Activated naive CD4-positive, alpha-beta T cell treated with anti-CD3 and anti-CD28 coated beads, Interleukin-2, amount 50 U/mL, for 24 hours (primary cell): ENCODE measurements at regions not wholly inside any gene's neighbourhood (a gene's known extent, or its start where the extent isn't known, plus 50 kb on each side); places are given as distances from the start of the nearest gene placed in this dataset.

ENCODE experiments used
- H3K27ac Mint-ChIP-seq: one replicate; pipeline ENCODE4 v1.8.0; 2021; ENCODE audit warnings: mild to moderate bottlenecking, mixed read lengths
- H3K27me3 Mint-ChIP-seq: one replicate; pipeline ENCODE4 v1.8.0; 2021; ENCODE audit warnings: mixed read lengths
- H3K36me3 Mint-ChIP-seq: one replicate; pipeline ENCODE4 v1.8.0; 2021; ENCODE audit warnings: mixed read lengths
- H3K4me1 Mint-ChIP-seq: one replicate; pipeline ENCODE4 v1.8.0; 2021; ENCODE audit warnings: mixed read lengths
- H3K4me3 Mint-ChIP-seq: one replicate; pipeline ENCODE4 v1.8.0; 2021; ENCODE audit warnings: mild to moderate bottlenecking, mixed read lengths
- H3K9me3 Mint-ChIP-seq: one replicate; pipeline ENCODE4 v1.8.0; 2021; ENCODE audit warnings: mixed read lengths

DNA sequence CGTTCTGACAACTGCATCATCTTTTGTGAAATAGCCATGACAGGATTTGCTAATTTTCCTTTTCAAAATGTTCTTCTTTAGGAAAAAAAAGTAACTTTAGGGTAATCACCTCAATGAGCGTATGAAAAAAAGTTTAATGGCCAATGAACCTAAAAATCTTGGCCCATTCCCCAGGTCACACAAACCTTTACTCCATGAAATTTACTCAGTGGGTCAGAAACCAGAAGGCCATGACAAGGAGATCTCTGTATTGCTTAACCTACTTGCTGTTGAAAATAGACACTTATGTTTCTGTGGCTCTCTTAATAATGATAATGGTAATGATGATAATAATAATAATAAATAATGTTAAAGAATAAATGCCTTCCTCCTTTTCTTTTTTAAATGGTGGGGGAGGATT is 180.8 kb upstream of the IRX3 start:
- H3K27ac Mint-ChIP-seq = no peak overlapping the region
- no peaks in the 10 kb centered on the region for H3K4me1 Mint-ChIP-seq

DNA sequence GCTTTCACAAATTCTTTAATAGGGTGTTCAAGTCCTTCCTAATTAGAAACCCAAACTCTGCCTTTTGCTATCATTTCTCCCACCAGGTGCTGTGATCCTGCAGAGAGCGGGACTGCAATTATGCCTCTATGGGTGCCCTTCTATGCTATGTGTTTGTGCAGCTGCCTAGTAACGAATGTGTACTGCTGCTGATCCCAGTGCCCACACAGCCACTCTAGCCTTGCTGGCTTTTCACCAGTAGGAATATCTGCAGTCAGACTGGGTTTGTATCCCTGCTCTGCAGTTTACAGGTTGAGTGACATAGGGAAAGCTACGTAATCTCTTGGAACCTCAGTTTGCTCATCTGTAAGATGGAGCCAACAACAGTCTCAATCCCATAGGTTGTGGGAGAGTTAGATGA is 179.6 kb upstream of the IRX3 start:
- Mint-ChIP-seq H3K36me3 (no peaks in the 10 kb centered on the region), H3K9me3 (peaks cover 22% of the 10 kb centered on the region), H3K27ac (no peak overlapping the region), H3K4me1 (no peaks in the 10 kb centered on the region), H3K27me3 (peaks cover 6% of the 10 kb centered on the region), H3K4me3 (no peak overlapping the region)

More for the DNA sequence above, 180.8 kb upstream of the IRX3 start:
- peaks cover 22% of the 10 kb centered on the region for H3K9me3 Mint-ChIP-seq
- peaks cover 6% of the 10 kb centered on the region for H3K27me3 Mint-ChIP-seq
- no peak overlapping the region for H3K4me3 Mint-ChIP-seq
- no peaks in the 10 kb centered on the region for H3K36me3 Mint-ChIP-seq

DNA sequence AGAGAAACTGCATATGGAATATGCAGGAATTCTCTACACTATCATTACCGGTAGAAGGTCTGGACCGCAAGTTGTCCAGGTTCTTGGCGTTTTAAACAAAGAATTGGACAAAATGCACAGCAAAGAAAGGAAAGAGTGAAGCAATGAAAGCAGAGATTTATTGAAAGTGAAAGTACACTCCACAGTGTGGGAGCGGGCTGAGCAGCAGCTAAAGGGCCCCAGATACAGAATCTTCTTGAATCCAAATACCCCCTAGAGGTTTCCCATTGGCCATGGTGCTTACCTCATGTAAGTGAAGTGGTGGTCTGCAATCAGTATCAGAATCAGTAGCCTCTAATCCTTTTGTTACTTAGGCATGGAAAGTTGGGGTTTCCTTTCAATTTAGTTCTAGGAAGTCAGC is 178.5 kb upstream of the IRX3 start:
- H3K27me3 Mint-ChIP-seq = peaks cover 6% of the 10 kb centered on the region
- no peak overlapping the region for H3K4me3 Mint-ChIP-seq
- H3K27ac Mint-ChIP-seq = no peak overlapping the region
- H3K4me1 Mint-ChIP-seq = no peaks in the 10 kb centered on the region
- H3K36me3 Mint-ChIP-seq = no peaks in the 10 kb centered on the region
- peaks cover 22% of the 10 kb centered on the region for H3K9me3 Mint-ChIP-seq

DNA sequence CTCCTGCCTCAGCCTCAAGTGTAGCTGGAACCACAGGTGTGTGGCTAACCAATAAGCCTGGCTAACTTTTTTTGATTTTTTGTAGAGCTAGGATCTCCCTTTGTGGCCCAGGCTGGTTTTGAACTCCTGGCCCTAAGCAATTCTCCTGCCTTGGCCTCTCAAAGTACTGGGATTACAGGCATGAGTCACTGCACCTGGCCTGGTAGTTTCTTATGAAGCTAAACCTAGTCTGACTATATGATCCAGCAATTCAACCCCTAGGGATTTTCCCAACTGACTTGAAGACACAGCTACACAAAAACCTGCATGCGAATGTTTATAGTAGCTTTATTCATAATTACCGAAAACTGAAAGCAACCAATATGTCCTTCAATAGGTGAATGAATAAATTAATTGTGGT is 176.2 kb upstream of the IRX3 start:
- Mint-ChIP-seq H3K27ac (no peak overlapping the region), H3K27me3 (peaks cover 3% of the 10 kb centered on the region), H3K9me3 (peaks cover 22% of the 10 kb centered on the region), H3K36me3 (no peaks in the 10 kb centered on the region), H3K4me3 (no peak overlapping the region), H3K4me1 (no peaks in the 10 kb centered on the region)

DNA sequence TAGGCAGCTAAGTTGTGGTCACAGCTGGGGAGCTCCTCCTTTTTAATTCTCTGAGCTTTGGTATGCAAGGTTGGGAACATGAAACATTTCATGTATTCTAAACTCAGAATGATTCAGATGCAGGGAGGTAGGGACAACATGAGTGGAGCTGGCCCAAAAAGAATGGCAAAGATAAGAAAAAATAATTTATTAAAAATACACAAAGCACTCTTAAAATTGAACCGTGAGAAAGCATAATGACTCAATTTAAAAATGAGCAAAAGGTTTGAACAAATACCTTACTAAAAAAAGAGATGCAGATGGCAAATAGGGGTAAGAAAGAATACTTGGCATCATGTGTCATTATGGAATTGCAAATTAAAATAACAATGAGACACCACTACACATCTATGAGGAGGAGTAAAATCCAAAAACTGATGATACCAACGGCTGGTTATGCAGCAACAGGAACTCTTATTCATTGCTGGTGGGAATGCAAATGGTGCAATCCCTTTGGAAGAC is 175.6 kb upstream of the IRX3 start:
- Mint-ChIP-seq H3K27ac (no peak overlapping the region), H3K36me3 (no peaks in the 10 kb centered on the region), H3K4me1 (no peaks in the 10 kb centered on the region), H3K4me3 (no peak overlapping the region), H3K9me3 (peaks cover 22% of the 10 kb centered on the region), H3K27me3 (peaks cover 3% of the 10 kb centered on the region)

DNA sequence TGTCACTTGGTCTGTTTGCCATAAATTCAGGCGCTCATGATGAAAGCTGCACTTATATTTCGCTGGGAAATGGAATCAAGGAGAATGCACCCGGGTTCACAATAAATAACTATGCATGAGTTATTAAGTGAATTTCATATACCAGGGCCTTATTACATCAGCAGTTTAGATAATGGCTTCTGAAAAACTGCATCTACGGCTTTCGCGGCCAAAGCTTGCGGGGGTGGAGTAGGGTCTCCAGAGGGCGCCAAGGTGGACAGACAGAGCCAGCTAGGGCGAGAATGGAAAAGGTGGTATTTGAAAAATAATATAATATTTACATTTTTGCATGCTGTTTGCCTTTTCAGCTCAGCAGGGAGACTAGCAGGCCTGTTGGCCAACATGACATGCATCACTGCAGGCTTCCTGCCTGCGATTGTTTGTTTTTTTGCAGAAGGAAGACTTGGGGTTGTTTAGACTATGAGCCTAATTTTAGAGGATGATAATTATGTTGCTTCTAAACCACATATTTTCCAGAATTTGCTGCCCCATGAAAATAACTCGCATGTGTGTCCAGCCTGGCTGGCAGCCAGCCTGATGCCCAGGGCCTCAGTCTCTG is 173.8 kb upstream of the IRX3 start:
- Mint-ChIP-seq H3K36me3 (no peaks in the 10 kb centered on the region), H3K27me3 (peaks cover 4% of the 10 kb centered on the region), H3K9me3 (peaks cover 22% of the 10 kb centered on the region), H3K4me3 (no peak overlapping the region), H3K4me1 (no peaks in the 10 kb centered on the region), H3K27ac (no peak overlapping the region)

DNA sequence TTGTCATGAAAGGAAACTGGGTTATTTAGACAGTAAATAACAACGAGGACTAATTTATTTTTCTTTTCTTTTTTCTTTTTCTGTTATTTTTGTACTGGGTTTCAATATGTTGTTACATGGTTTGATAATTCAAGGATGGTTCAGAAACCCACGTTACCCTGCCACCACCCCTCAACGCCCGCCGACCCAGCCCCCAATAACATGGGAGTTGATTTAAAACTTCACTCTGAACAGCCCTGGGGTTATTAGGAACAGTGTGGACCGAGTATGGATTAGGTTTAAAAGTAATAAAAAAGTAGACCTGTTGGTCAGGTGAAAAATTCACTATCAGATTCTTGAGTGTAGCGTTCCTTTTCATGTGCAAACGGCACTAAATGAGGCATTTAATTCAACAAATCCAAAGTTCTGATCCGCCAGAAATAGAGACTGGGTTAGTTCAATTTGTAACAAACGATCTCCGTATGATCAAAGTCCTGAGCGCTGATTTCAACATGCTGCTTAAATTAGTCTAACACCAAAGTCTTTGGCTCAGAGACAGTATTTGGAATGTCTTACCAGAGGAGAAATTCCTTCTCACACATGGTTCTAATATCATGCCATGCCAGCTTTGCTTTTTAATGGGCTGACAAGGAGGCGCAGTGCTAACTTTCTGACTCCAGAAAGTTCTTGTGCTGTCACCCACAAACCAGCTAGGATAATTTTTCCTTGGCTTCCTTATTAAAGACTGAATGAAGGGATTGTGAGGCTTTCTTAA is 173.1 kb upstream of the IRX3 start:
- no peak overlapping the region for H3K27ac Mint-ChIP-seq
- H3K36me3 Mint-ChIP-seq = no peaks in the 10 kb centered on the region
- H3K4me1 Mint-ChIP-seq = no peaks in the 10 kb centered on the region
- H3K9me3 Mint-ChIP-seq = peaks cover 18% of the 10 kb centered on the region
- H3K4me3 Mint-ChIP-seq = no peak overlapping the region
- H3K27me3 Mint-ChIP-seq = peaks cover 5% of the 10 kb centered on the region

DNA sequence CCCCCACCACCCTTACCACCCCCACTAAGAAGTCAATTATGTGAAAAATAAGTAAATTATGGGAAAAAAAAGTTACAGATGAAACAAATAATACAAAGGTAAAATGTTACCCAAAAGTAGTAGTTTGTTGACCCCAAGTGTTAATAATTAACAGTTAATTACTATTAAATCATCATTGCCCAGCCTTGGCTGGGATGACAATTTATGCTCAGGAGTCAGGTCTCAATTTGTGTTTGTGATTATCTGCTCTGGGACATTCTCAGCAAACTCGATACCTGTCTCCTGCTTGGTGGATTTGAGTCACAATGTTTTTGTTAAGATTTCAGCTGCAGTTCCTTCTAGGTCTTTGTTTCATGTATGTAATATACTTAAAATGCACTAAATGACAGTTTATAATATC is 172.3 kb upstream of the IRX3 start:
- Mint-ChIP-seq H3K36me3 (no peaks in the 10 kb centered on the region), H3K27ac (no peak overlapping the region)

DNA sequence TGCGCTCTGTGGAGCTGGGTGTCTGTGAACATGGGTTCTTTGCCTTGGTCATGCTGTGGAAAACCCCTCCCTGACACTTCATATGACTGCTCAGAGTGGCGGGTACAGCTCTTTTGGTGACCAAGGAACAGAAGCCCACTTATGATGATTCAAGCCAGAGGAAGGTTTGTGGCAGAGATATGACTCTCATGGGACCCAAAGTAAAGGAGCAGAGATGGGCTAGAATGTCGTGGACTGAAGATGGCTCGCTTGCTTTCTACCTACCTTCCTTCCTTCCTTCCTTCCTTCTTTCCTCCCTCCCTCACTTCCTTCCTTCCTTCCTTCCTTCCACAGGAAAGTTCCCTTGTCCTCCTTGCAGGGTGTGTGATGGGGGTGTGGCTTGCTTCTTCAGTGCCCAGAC is 169.7 kb upstream of the IRX3 start:
- Mint-ChIP-seq H3K27ac (no peak overlapping the region), H3K27me3 (peaks cover 3% of the 10 kb centered on the region), H3K4me3 (no peak overlapping the region), H3K9me3 (no peaks in the 10 kb centered on the region), H3K4me1 (no peaks in the 10 kb centered on the region), H3K36me3 (no peaks in the 10 kb centered on the region)

More for the DNA sequence above, 172.3 kb upstream of the IRX3 start:
- Mint-ChIP-seq H3K4me3 (no peak overlapping the region), H3K9me3 (peaks cover 11% of the 10 kb centered on the region), H3K4me1 (no peaks in the 10 kb centered on the region), H3K27me3 (peaks cover 5% of the 10 kb centered on the region)

DNA sequence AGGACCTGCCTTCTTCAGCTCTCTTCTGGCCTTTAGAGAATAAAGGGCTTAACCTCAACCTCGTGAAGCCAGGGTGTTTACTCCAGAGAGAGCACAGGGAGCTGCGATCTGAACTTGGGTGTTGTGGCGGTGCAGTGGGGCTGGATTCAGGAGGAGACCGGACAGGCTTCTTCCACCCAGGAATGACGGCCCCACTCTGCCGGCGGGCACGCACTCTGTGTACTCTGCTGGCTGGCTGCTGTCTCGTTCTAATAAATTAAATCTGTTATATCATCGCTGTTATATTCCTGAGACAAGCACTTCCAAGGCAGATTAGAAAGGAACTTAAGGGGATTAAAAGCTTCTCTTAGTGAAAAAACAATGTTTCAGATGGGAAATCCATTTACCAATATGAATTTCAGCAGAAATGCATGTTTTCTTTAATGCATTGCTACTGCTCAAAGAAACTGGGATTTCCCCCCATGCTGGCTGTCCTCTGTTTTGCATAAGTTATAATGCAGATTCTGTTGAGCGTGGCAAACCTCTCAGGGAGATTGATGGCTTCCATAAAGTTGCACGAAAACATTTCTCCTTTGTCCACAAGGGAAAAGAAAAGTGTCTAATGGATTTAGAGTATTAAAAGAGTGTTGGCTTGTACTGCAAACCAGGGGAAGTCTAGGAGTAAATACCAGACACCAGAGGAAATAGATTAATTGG is 168.6 kb upstream of the IRX3 start:
- H3K27ac Mint-ChIP-seq = no peak overlapping the region
- no peaks in the 10 kb centered on the region for H3K9me3 Mint-ChIP-seq
- no peaks in the 10 kb centered on the region for H3K4me1 Mint-ChIP-seq
- H3K36me3 Mint-ChIP-seq = no peaks in the 10 kb centered on the region
- no peak overlapping the region for H3K4me3 Mint-ChIP-seq
- peaks cover 8% of the 10 kb centered on the region for H3K27me3 Mint-ChIP-seq

DNA sequence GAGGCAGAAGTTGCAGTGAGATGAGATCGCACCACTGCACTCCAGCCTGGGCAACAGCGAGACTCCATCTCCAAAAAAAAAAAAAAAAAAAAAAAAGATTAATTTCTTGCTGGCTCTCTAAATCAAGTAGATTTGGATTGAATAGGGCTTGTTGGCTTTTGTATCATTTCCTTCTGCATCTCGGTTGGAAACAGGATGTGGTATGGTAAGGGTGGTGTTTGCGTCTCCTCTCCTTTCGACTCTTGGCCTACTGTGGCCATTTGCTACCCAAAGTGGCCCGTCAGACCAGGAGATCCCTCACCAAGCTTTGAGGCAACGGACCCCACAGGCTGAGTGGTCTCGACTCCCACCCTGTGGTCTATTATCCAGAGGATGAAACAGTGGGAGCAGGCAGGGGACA is 168.0 kb upstream of the IRX3 start:
- H3K4me3 Mint-ChIP-seq = no peak overlapping the region
- H3K36me3 Mint-ChIP-seq = no peaks in the 10 kb centered on the region
- no peaks in the 10 kb centered on the region for H3K9me3 Mint-ChIP-seq
- peaks cover 7% of the 10 kb centered on the region for H3K27me3 Mint-ChIP-seq
- no peaks in the 10 kb centered on the region for H3K4me1 Mint-ChIP-seq
- H3K27ac Mint-ChIP-seq = no peak overlapping the region

DNA sequence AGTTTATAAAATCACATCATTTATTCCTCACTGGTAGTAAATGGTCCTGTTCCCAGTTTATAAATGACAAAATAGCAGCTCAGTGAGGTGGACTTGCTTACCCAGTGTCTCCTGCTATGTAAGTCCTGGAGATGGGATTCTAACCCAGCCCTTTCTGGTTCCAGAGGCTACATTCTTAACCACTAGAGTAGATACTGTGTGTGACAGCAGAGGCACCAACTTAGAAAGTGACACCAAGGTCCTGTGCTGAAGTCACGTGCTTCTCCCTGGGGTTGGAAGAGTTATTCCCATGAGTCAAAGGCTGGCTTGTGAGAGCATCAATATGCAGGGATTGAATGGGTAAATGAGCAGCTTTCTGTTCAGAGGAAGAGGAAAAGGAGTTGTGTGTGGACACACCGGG is 167.3 kb upstream of the IRX3 start:
- H3K4me3 Mint-ChIP-seq = no peak overlapping the region
- no peaks in the 10 kb centered on the region for H3K4me1 Mint-ChIP-seq
- H3K36me3 Mint-ChIP-seq = no peaks in the 10 kb centered on the region
- no peaks in the 10 kb centered on the region for H3K9me3 Mint-ChIP-seq
- no peak overlapping the region for H3K27ac Mint-ChIP-seq
- peaks cover 10% of the 10 kb centered on the region for H3K27me3 Mint-ChIP-seq

DNA sequence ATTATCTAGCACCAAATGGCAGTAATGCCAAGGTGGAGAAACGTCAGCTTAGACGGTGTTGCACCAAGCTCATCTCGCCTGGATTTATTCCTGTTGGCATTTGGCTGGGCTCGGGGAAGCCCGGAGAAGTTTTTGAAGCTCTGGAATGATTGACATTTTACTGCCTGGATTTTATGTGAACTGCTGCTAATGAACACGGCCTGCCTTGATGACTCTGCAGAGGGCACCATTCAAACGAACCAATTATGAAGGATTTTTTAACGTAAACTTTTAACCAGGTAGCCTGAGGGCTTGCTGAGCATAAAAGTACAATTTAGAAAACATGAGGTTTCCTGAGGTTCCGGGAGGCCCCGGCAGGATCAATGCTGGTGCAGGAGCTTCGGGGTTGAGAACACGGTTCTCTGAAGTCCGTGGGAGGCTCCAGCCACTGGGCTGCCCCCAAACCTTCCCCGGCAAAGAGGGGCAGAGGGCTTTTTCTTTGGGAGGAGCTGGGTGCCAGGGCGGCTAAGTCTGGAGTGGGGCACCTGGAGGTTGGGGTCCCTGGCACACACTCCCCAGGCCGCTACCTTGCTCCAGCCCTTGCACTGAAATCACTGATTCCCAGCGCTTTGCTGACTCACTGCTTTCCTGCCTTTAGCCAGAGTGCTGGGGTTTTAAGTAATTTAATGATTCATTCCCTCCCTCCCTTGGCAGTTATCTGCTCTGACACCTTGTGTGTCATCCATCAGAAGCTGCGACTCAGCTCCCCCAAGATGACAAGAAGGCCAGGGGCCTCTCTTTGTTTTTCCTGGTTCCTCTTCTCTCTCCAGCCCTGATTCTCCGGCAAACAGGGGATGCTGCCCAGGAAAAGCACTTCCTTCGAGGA is 161.2 kb upstream of the IRX3 start:
- H3K4me3 Mint-ChIP-seq = no peak overlapping the region
- no peaks in the 10 kb centered on the region for H3K9me3 Mint-ChIP-seq
- H3K36me3 Mint-ChIP-seq = no peaks in the 10 kb centered on the region
- peaks cover 11% of the 10 kb centered on the region for H3K27me3 Mint-ChIP-seq
- no peaks in the 10 kb centered on the region for H3K4me1 Mint-ChIP-seq
- no peak overlapping the region for H3K27ac Mint-ChIP-seq

DNA sequence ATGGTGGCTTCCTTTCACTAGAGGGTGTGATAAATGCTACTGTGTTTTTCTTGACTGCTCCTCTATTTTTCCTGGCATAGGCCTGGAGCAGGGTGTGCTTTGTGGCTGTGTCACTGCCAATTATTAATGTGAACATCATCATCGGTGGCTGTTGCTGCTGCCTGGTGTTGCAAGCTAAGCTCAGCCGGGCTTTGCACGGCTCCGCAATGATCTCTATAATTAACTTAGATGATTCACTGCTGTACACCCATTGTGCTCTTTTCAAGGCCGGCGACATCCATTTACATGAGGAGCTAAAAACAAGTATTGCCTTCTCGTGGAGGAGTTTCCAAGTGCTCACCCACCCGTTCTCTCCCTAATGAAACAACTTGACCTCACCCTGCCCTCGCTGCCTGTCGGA is 160.1 kb upstream of the IRX3 start:
- Mint-ChIP-seq H3K27me3 (peaks cover 11% of the 10 kb centered on the region), H3K4me1 (no peaks in the 10 kb centered on the region), H3K4me3 (no peak overlapping the region), H3K9me3 (no peaks in the 10 kb centered on the region), H3K27ac (no peak overlapping the region), H3K36me3 (no peaks in the 10 kb centered on the region)

DNA sequence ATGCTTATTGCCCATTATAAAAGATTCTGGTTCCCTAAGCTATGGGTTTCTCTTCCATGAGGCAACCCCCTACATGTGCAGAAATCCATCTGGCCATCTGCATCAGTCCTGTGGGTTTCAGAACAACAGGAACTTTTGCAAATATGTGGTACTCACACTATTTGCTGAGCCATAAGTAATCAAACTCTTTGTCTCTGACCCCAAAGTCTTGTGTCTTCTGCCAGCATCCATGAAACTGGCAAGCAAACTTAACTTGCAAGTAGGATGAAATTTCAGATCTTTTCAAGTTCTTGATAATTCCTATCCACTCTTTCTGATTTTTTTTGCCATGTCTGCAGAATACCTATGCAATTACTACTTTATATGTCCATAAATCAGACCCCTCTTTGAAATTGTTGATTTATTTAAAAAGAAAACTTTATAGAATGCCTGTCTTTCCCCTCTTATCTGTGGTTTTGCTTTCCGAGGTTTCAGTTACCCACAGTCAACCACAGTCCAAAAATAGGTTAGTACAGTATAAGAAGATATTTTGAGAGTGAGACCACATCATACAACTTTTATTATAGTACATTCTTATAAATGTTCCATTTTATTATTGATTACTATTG is 158.4 kb upstream of the IRX3 start:
- Mint-ChIP-seq H3K36me3 (no peaks in the 10 kb centered on the region), H3K27me3 (peaks cover 6% of the 10 kb centered on the region), H3K4me3 (no peak overlapping the region), H3K4me1 (no peaks in the 10 kb centered on the region), H3K9me3 (no peaks in the 10 kb centered on the region), H3K27ac (no peak overlapping the region)
